ENCODE measurements at regions not wholly inside any gene's neighbourhood (a gene's known extent, or its start where the extent isn't known, plus 50 kb on each side); places are given as distances from the start of the nearest gene placed in this dataset.

DNA sequence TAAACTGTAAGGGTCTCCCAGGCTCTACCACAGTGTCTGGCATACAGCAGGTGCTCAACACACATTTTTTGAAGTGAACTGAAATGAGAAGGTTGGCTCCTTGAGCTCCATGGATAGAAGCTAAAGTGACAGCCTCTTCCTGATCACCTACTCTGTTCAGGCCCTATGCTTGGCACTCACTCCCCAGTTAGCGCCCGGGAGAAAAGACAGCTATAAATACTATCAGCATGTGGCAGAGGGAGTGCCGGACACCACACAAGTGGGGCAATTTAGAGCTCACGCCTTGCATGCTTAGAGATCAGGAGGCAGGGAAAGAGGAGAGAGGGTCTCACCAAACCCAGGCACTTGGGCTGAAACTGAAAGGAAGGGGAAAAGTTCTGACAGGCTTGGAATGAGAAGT, 195.5 kb downstream of the BUD13 start:
- WGBS, 4 donors, result 36 to 66% (median 48%) methylated on average over 4 of the region's 4 CpGs

DNA sequence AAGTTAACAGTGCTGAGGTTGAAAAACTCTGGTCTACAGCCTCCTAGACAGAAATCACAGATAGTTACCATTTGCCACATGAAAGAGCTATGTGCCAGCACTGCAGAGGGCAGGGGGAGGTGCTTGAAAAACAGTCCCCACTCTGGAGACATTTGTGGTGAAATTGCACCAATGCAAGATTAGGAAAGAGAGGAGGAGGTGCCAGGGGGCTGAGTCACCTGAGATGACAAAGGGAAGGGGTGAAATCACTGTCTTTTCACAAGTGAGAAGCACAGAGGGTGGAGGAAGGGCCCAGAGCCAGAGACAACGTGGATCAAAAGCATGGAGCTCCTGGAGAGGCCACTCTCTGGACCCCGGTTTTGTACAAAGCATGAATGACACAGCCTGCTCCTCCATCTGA, 196.3 kb downstream of the BUD13 start:
- no peak for DNase-seq
- H3K9me3 ChIP-seq (replicated peaks in 1 of 3), result no peaks in the 10 kb centered on the region
- TF ChIP-seq, protein P1, sequence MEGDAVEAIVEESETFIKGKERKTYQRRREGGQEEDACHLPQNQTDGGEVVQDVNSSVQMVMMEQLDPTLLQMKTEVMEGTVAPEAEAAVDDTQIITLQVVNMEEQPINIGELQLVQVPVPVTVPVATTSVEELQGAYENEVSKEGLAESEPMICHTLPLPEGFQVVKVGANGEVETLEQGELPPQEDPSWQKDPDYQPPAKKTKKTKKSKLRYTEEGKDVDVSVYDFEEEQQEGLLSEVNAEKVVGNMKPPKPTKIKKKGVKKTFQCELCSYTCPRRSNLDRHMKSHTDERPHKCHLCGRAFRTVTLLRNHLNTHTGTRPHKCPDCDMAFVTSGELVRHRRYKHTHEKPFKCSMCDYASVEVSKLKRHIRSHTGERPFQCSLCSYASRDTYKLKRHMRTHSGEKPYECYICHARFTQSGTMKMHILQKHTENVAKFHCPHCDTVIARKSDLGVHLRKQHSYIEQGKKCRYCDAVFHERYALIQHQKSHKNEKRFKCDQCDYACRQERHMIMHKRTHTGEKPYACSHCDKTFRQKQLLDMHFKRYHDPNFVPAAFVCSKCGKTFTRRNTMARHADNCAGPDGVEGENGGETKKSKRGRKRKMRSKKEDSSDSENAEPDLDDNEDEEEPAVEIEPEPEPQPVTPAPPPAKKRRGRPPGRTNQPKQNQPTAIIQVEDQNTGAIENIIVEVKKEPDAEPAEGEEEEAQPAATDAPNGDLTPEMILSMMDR (IDR thresholded peaks at IDR 0.05), result no peak
- TF ChIP-seq POLR2A (IDR thresholded peaks at IDR 0.05), result no peak
- no peak overlapping the region for H3K4me3 ChIP-seq
- no peaks in the 10 kb centered on the region for H3K36me3 ChIP-seq (replicated peaks in 1 of 2)
- H3K27ac ChIP-seq, result no peak overlapping the region
- peaks cover 15% of the 10 kb centered on the region for H3K27me3 ChIP-seq
- intact Hi-C loops (cut with DNase I), result no loop called here
- no peaks in the 10 kb centered on the region for H3K4me1 ChIP-seq (replicated peaks in 1 of 2)
- 27 to 40% (median 31%) methylated on average over 2 of the region's 2 CpGs for WGBS, 4 donors

More for the DNA sequence above, 195.5 kb downstream of the BUD13 start:
- H3K36me3 ChIP-seq (replicated peaks in 1 of 2), result no peaks in the 10 kb centered on the region
- H3K27me3 ChIP-seq, result peaks cover 22% of the 10 kb centered on the region
- TF ChIP-seq, protein P1 (IDR thresholded peaks at IDR 0.05), result no peak
- TF ChIP-seq POLR2A (IDR thresholded peaks at IDR 0.05), result no peak
- DNase-seq, result no peak
- intact Hi-C loops (cut with DNase I), result no loop called here
- no peaks in the 10 kb centered on the region for H3K4me1 ChIP-seq (replicated peaks in 1 of 2)
- no peaks in the 10 kb centered on the region for H3K9me3 ChIP-seq (replicated peaks in 1 of 3)
- no peak overlapping the region for H3K27ac ChIP-seq
- H3K4me3 ChIP-seq, result no peak overlapping the region

DNA sequence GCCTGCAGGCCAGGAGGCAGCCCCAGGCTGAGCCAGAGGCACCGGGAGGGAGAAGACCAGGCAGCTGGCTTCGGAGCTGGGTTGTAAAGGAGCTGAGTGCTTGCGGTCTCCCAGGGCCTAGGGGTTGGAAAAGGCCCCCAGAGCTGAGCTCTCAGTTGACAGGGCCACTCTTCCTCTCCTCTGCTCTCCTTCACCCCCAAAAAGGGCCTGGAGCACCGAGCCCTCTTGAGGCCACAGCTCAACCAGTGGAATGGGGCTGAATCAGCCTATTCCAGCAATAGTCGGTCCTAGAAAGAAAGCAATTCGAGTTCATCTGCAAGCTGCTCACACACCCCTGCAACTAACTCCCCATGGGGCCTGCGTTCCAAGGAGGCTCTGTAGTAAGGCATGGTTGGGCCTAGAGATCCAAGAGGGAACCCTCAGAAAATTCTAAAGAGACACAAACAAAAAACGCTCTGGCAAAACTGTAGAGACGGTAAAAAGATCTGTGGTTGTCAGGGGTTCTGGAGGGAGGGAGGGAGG, 205.0 kb downstream of the BUD13 start:
- H3K27ac ChIP-seq, result no peak overlapping the region
- no peaks in the 10 kb centered on the region for H3K27me3 ChIP-seq
- intact Hi-C loops (cut with DNase I), result no loop called here
- H3K9me3 ChIP-seq (replicated peaks in 1 of 3), result no peaks in the 10 kb centered on the region
- no peaks in the 10 kb centered on the region for H3K4me1 ChIP-seq (replicated peaks in 1 of 2)
- TF ChIP-seq POLR2A (IDR thresholded peaks at IDR 0.05), result no peak
- TF ChIP-seq, protein P1 (IDR thresholded peaks at IDR 0.05), result no peak
- H3K4me3 ChIP-seq, result no peak overlapping the region
- H3K36me3 ChIP-seq (replicated peaks in 1 of 2), result no peaks in the 10 kb centered on the region
- 78 to 85% (median 81%) methylated on average over 7 to 9 of the region's 9 CpGs for WGBS, 4 donors
- no peak for DNase-seq

DNA sequence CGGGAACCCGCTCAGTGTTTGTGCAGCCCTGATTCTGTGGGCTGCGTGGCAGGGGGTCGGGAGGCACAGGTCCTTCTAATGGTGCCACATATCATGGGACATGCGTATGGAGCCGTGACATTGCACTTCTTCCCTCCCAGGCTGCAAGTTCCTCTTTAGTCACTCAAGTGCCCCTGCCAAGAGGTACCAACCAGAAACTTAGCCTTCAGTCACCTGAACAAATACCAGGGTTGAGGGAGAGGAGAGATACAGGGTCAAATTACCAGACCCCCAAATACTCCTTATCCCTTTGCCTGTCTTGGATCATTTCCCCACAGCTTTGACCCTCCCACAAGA, 209.1 kb downstream of the BUD13 start:
- WGBS, 4 donors, result 70 to 100% (median 77%) methylated on average over 2 to 6 of the region's 6 CpGs
- H3K9me3 ChIP-seq (replicated peaks in 1 of 3), result no peaks in the 10 kb centered on the region

More for the DNA sequence above, 209.1 kb downstream of the BUD13 start:
- intact Hi-C loops (cut with DNase I), result no loop called here
- no peak for TF ChIP-seq POLR2A (IDR thresholded peaks at IDR 0.05)
- TF ChIP-seq, protein P1 (IDR thresholded peaks at IDR 0.05), result no peak
- Histone ChIP-seq H3K27me3 (no peaks in the 10 kb centered on the region), H3K27ac (no peak overlapping the region), H3K4me3 (no peak overlapping the region), H3K4me1 (replicated peaks in 1 of 2) (no peaks in the 10 kb centered on the region), H3K36me3 (replicated peaks in 1 of 2) (no peaks in the 10 kb centered on the region)
- no peak for DNase-seq
